Neural progenitor cell (in vitro differentiated cells): ENCODE measurements at regions not wholly inside any gene's neighbourhood (a gene's known extent, or its start where the extent isn't known, plus 50 kb on each side); places are given as distances from the start of the nearest gene placed in this dataset.

Experiments used
- DNase-seq: peaks from one replicate; pipeline ENCODE4 v3.0.0-alpha.2; 2016; ENCODE audit warnings: low spot score
- H2AFZ ChIP-seq: fragments of 200-600 bp; sonication (generic); replicated peaks from 2 replicates; pipeline ENCODE4 v1.6.1; 2016; ENCODE audit warnings: antibody characterized with exemption
- H3F3A ChIP-seq: fragments of 200-600 bp; sonication (generic); 2 replicates; pipeline ENCODE4 v1.6.1; 2016; ENCODE audit warnings: antibody characterized with exemption, low read depth
- H3K27ac ChIP-seq: fragments of 200-600 bp; sonication (generic); 2 replicates; pipeline ENCODE4 v1.5.1; 2016; ENCODE audit warnings: mild to moderate bottlenecking
- H3K27me3 ChIP-seq: fragments of 200-600 bp; sonication (generic); 2 replicates; pipeline ENCODE4 v1.6.1; 2016; ENCODE audit warnings: mild to moderate bottlenecking, moderate library complexity
- H3K36me3 ChIP-seq: fragments of 200-600 bp; sonication (generic); 2 replicates; pipeline ENCODE4 v1.5.1; 2016
- H3K4me1 ChIP-seq: fragments of 200-600 bp; sonication (generic); 2 replicates; pipeline ENCODE4 v1.6.1; 2016; ENCODE audit warnings: mixed run types
- H3K4me2 ChIP-seq: fragments of 200-600 bp; sonication (generic); 2 replicates; pipeline ENCODE4 v1.6.1; 2016
- H3K4me3 ChIP-seq: fragments of 200-600 bp; sonication (generic); 2 replicates; pipeline ENCODE4 v1.5.1; 2016
- H3K79me2 ChIP-seq: fragments of 200-600 bp; sonication (generic); 2 replicates; pipeline ENCODE4 v1.6.1; 2016; ENCODE audit warnings: low read depth
- H3K9ac ChIP-seq: fragments of 200-600 bp; sonication (generic); 2 replicates; pipeline ENCODE4 v1.6.1; 2016
- H3K9me3 ChIP-seq: fragments of 200-600 bp; sonication (generic); 2 replicates; pipeline ENCODE4 v1.5.1; 2016; ENCODE audit warnings: low read depth
- H4K20me1 ChIP-seq: fragments of 200-600 bp; sonication (generic); 2 replicates; pipeline ENCODE4 v1.6.1; 2016; ENCODE audit warnings: low read depth
- H3K27ac Mint-ChIP-seq: 3 replicates; pipeline ENCODE4 v1.8.0; 2021; ENCODE audit warnings: mixed read lengths
- H3K27me3 Mint-ChIP-seq: 2 replicates; pipeline ENCODE4 v1.8.0; 2022; ENCODE audit warnings: low read depth, mild to moderate bottlenecking, inconsistent platforms, moderate library complexity, mixed read lengths; ENCODE audit not compliant: insufficient read depth
- H3K36me3 Mint-ChIP-seq: 3 replicates; pipeline ENCODE4 v1.8.0; 2021; ENCODE audit warnings: mixed read lengths
- H3K4me1 Mint-ChIP-seq: 3 replicates; pipeline ENCODE4 v1.8.0; 2021; ENCODE audit warnings: mixed read lengths
- H3K4me3 Mint-ChIP-seq: 3 replicates; pipeline ENCODE4 v1.8.0; 2021; ENCODE audit warnings: mild to moderate bottlenecking, moderate library complexity, mixed read lengths
- H3K9me3 Mint-ChIP-seq: 3 replicates; pipeline ENCODE4 v1.8.0; 2020; ENCODE audit warnings: mixed read lengths
- EZH2 ChIP-seq: fragments of 200-600 bp; sonication (generic); IDR thresholded peaks from 2 replicates; pipeline ENCODE4 v1.6.1; 2017; ENCODE audit warnings: antibody characterized with exemption, mild to moderate bottlenecking, moderate library complexity
- EZH2phosphoT487 ChIP-seq: fragments of 200-600 bp; sonication (generic); IDR thresholded peaks from 2 replicates; pipeline ENCODE4 v1.6.1; 2017; ENCODE audit warnings: antibody characterized with exemption
- TF ChIP-seq, protein P1 (sequence below): fragments of 200-600 bp; sonication (generic); IDR thresholded peaks from 2 replicates; pipeline ENCODE4 v1.5.1; 2017; ENCODE audit warnings: antibody characterized with exemption, mild to moderate bottlenecking

DNA sequence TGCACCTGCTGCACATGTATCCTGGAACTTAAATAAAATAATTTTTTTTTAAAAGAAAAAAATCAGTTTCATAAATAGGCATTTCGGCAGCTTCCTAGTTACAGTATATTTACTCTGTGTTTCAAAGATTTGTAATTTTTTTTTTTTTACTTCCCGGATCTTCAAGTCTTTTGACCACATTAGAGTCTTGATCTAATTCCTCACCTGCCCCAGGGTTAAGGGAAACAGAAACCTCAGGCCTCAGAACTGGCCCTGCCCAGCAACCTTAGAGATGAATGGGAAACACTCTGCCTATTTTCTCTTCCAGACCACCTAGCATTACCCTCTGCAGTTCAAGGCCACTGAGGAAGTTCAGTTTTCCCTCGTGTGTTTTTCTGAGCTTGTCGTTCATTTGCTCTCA lies 304.0 kb downstream of the MAF start:
- Mint-ChIP-seq H3K27ac (peak overlapping the region; percentile 6), H3K36me3 (no peaks in the 10 kb centered on the region), H3K4me3 (no peak overlapping the region), H3K27me3 (peaks cover 49% of the 10 kb centered on the region), H3K9me3 (peaks cover 7% of the 10 kb centered on the region), H3K4me1 (peaks cover 45% of the 10 kb centered on the region)
- H3K27ac ChIP-seq: no peak overlapping the region
- H3K27me3 ChIP-seq: peaks cover 12% of the 10 kb centered on the region
- no peak for DNase-seq
- H3K4me3 ChIP-seq: no peak overlapping the region
- no peaks in the 10 kb centered on the region for H3K9me3 ChIP-seq
- H2AFZ ChIP-seq: no peak overlapping the region
- peaks cover 12% of the 10 kb centered on the region for H4K20me1 ChIP-seq
- H3F3A ChIP-seq: peaks cover 37% of the 10 kb centered on the region
- no peak overlapping the region for H3K9ac ChIP-seq
- no peaks in the 10 kb centered on the region for H3K79me2 ChIP-seq
- H3K36me3 ChIP-seq: no peaks in the 10 kb centered on the region
- peaks cover 48% of the 10 kb centered on the region for H3K4me1 ChIP-seq
- TF ChIP-seq, protein P1, sequence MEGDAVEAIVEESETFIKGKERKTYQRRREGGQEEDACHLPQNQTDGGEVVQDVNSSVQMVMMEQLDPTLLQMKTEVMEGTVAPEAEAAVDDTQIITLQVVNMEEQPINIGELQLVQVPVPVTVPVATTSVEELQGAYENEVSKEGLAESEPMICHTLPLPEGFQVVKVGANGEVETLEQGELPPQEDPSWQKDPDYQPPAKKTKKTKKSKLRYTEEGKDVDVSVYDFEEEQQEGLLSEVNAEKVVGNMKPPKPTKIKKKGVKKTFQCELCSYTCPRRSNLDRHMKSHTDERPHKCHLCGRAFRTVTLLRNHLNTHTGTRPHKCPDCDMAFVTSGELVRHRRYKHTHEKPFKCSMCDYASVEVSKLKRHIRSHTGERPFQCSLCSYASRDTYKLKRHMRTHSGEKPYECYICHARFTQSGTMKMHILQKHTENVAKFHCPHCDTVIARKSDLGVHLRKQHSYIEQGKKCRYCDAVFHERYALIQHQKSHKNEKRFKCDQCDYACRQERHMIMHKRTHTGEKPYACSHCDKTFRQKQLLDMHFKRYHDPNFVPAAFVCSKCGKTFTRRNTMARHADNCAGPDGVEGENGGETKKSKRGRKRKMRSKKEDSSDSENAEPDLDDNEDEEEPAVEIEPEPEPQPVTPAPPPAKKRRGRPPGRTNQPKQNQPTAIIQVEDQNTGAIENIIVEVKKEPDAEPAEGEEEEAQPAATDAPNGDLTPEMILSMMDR: no peak
- no peak for TF ChIP-seq EZH2phosphoT487
- no peak for TF ChIP-seq EZH2
- no peak overlapping the region for H3K4me2 ChIP-seq

DNA sequence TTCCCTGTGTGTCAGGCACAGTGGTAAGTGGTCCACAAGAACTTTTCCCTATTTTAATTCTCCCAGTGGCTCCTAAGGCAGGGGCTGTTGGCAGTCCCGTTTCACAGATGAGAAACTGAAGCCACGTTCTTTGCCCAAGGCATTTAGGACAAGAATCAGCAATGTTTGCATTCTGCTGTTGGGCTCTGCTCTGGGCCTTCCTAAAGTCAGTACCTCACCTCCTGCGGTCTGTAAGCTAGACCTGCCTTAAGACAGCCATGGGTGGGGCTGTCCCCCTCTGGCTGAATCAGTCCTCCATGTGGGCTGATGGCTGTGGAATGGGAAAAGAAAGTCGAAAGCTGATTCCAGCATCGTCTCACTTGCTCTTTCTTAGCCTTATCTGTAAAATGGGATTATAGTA lies 304.8 kb downstream of the MAF start:
- no peak overlapping the region for H3K4me2 ChIP-seq
- peaks cover 42% of the 10 kb centered on the region for H3K4me1 ChIP-seq
- H2AFZ ChIP-seq: no peak overlapping the region
- Mint-ChIP-seq H3K4me1 (peaks cover 39% of the 10 kb centered on the region), H3K9me3 (peaks cover 7% of the 10 kb centered on the region), H3K4me3 (no peak overlapping the region), H3K27ac (no peak overlapping the region), H3K36me3 (no peaks in the 10 kb centered on the region), H3K27me3 (peaks cover 44% of the 10 kb centered on the region)
- H3F3A ChIP-seq: peaks cover 29% of the 10 kb centered on the region
- no peak for DNase-seq
- TF ChIP-seq EZH2phosphoT487 (no peak), EZH2 (no peak)
- TF ChIP-seq, protein P1: no peak
- H4K20me1 ChIP-seq: peaks cover 12% of the 10 kb centered on the region
- no peak overlapping the region for H3K27ac ChIP-seq
- H3K27me3 ChIP-seq: peaks cover 12% of the 10 kb centered on the region
- no peaks in the 10 kb centered on the region for H3K9me3 ChIP-seq
- H3K9ac ChIP-seq: no peak overlapping the region
- H3K4me3 ChIP-seq: no peak overlapping the region
- H3K79me2 ChIP-seq: no peaks in the 10 kb centered on the region
- H3K36me3 ChIP-seq: no peaks in the 10 kb centered on the region

DNA sequence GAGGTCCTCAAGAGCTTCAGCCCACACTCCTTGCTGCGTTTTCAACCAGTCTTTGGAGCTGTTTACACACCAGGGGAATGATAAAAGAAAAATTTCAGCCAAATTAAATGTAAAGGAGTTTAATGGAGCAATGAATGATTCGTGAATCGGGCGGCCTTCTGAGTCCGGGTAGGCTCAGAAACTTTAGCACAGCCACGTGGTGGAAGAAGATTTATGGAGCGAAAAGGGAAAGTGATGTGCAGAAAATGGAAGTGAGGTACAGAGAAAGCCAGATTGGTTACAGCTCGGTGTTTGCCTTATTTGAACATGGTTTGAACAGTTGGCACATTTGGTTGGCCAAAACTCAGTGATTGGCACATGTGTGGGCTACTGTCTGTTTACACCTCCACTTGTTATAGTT lies 305.4 kb downstream of the MAF start:
- Mint-ChIP-seq H3K4me1 (peaks cover 35% of the 10 kb centered on the region), H3K36me3 (no peaks in the 10 kb centered on the region), H3K4me3 (no peak overlapping the region), H3K27me3 (peaks cover 42% of the 10 kb centered on the region), H3K9me3 (peaks cover 7% of the 10 kb centered on the region), H3K27ac (no peak overlapping the region)
- Histone ChIP-seq H4K20me1 (peaks cover 12% of the 10 kb centered on the region), H3K9me3 (no peaks in the 10 kb centered on the region), H3F3A (peaks cover 24% of the 10 kb centered on the region), H3K36me3 (no peaks in the 10 kb centered on the region), H3K9ac (no peak overlapping the region), H2AFZ (no peak overlapping the region), H3K4me1 (peaks cover 36% of the 10 kb centered on the region), H3K4me2 (no peak overlapping the region), H3K27ac (no peak overlapping the region), H3K79me2 (no peaks in the 10 kb centered on the region), H3K27me3 (peaks cover 12% of the 10 kb centered on the region), H3K4me3 (no peak overlapping the region)
- DNase-seq: no peak
- TF ChIP-seq EZH2phosphoT487 (no peak), EZH2 (no peak)
- TF ChIP-seq, protein P1: no peak
